HG03469 (cell line): ENCODE measurements at regions not wholly inside any gene's neighbourhood (a gene's known extent, or its start where the extent isn't known, plus 50 kb on each side); places are given as distances from the start of the nearest gene placed in this dataset.

Source experiments
- ATAC-seq: cut with Tn5 transposase; IDR thresholded peaks from one replicate; pipeline ENCODE4 v1.9.1; 2021; ENCODE audit warnings: mild to moderate bottlenecking, moderate library complexity, moderate number of reproducible peaks; ENCODE audit not compliant: unreplicated experiment

GRCh38 chr2:196479350-196479749 is 160.2 kb upstream of the CCDC150 start:
- no peak for ATAC-seq

- ATAC-seq = no peak
These were observed 158.7 kb upstream of the CCDC150 start for GRCh38 chr2:196480653-196481323.

- no peak for ATAC-seq
These were observed 158.2 kb upstream of the CCDC150 start for GRCh38 chr2:196481324-196481697.

GRCh38 chr2:196482119-196483065 is 157.1 kb upstream of the CCDC150 start:
- ATAC-seq = no peak

GRCh38 chr2:196486146-196486545 is 153.4 kb upstream of the CCDC150 start:
- no peak for ATAC-seq

GRCh38 chr2:196487417-196487816 is 152.1 kb upstream of the CCDC150 start:
- ATAC-seq = no peak

GRCh38 chr2:196489371-196489770 is 150.1 kb upstream of the CCDC150 start:
- no peak for ATAC-seq

- ATAC-seq = no peak
These were observed 146.6 kb upstream of the CCDC150 start for GRCh38 chr2:196492946-196493345.

GRCh38 chr2:196498962-196499361 is 140.6 kb upstream of the CCDC150 start:
- no peak for ATAC-seq

GRCh38 chr2:196499686-196500085 is 139.8 kb upstream of the CCDC150 start:
- ATAC-seq = no peak

GRCh38 chr2:196500686-196501431 is 138.7 kb upstream of the CCDC150 start:
- ATAC-seq = no peak

- no peak for ATAC-seq
These were observed 137.7 kb upstream of the CCDC150 start for GRCh38 chr2:196501836-196502235.

GRCh38 chr2:196502386-196502785 is 137.1 kb upstream of the CCDC150 start:
- ATAC-seq = no peak

GRCh38 chr2:196503398-196503797 is 136.1 kb upstream of the CCDC150 start:
- ATAC-seq = no peak

- peak; percentile 86 for ATAC-seq
These were observed 134.7 kb upstream of the CCDC150 start for GRCh38 chr2:196504788-196505187.

- ATAC-seq = no peak
These were observed 129.3 kb upstream of the CCDC150 start for GRCh38 chr2:196510246-196510645.

GRCh38 chr2:196511258-196512168 is 128.0 kb upstream of the CCDC150 start:
- no peak for ATAC-seq

- no peak for ATAC-seq
These were observed 125.6 kb upstream of the CCDC150 start for GRCh38 chr2:196513796-196514526.

- ATAC-seq = no peak
These were observed 124.9 kb upstream of the CCDC150 start for GRCh38 chr2:196514641-196515040.

- no peak for ATAC-seq
These were observed 124.5 kb upstream of the CCDC150 start for GRCh38 chr2:196515051-196515450.
